ENCODE measurements at regions not wholly inside any gene's neighbourhood (a gene's known extent, or its start where the extent isn't known, plus 50 kb on each side); places are given as distances from the start of the nearest gene placed in this dataset.

GRCh38 chr6:73884540-73884939, 188.5 kb downstream of the CD109 start:
- no peak for TF ChIP-seq POLR2AphosphoS5 (IDR thresholded peaks at IDR 0.05)
- TF ChIP-seq CTCF (IDR thresholded peaks at IDR 0.05) = no peak
- TF ChIP-seq POLR2A (IDR thresholded peaks at IDR 0.05) = no peak
